Smooth muscle cell (in vitro differentiated cells): ENCODE measurements at regions not wholly inside any gene's neighbourhood (a gene's known extent, or its start where the extent isn't known, plus 50 kb on each side); places are given as distances from the start of the nearest gene placed in this dataset.
"Not testable (repeated sequence)": the region's sequence is repeated elsewhere in the genome, so short reads cannot be mapped to it uniquely, and the experiment has no call there.

Experiments used
- DNase-seq: peaks from one replicate; lab custom pipeline; 2025; ENCODE audit not compliant: unreplicated experiment; lab: John Stamatoyannopoulos, UW
- H2AFZ ChIP-seq: fragments of 200-600 bp; sonication (generic); 2 replicates; pipeline ENCODE4 v1.6.0; 2016; ENCODE audit warnings: antibody characterized with exemption, low read depth, mild to moderate bottlenecking
- H3F3A ChIP-seq: fragments of 200-600 bp; sonication (generic); 2 replicates; pipeline ENCODE4 v1.6.0; 2017; ENCODE audit warnings: antibody characterized with exemption, low read depth
- H3K27ac ChIP-seq: fragments of 200-600 bp; sonication (generic); 2 replicates; pipeline ENCODE4 v1.5.1; 2016; ENCODE audit warnings: low read depth, mild to moderate bottlenecking
- H3K27me3 ChIP-seq: fragments of 200-600 bp; sonication (generic); 2 replicates; pipeline ENCODE4 v1.6.1; 2016; ENCODE audit warnings: low read depth, mild to moderate bottlenecking
- H3K36me3 ChIP-seq: fragments of 200-600 bp; sonication (generic); 2 replicates; pipeline ENCODE4 v1.5.1; 2016; ENCODE audit warnings: low read depth
- H3K4me1 ChIP-seq: fragments of 200-600 bp; sonication (generic); 2 replicates; pipeline ENCODE4 v1.5.1; 2016; ENCODE audit warnings: low read depth
- H3K4me2 ChIP-seq: fragments of 200-600 bp; sonication (generic); 2 replicates; pipeline ENCODE4 v1.6.0; 2016; ENCODE audit warnings: mild to moderate bottlenecking
- H3K4me3 ChIP-seq: fragments of 200-600 bp; sonication (generic); 2 replicates; pipeline ENCODE4 v1.5.1; 2016; ENCODE audit warnings: mild to moderate bottlenecking
- H3K79me2 ChIP-seq: fragments of 200-600 bp; sonication (generic); 2 replicates; pipeline ENCODE4 v1.6.0; 2016; ENCODE audit warnings: low read depth, mild to moderate bottlenecking
- H3K9ac ChIP-seq: fragments of 200-600 bp; sonication (generic); 2 replicates; pipeline ENCODE4 v1.6.0; 2016; ENCODE audit warnings: low read depth
- H3K9me3 ChIP-seq: fragments of 200-600 bp; sonication (generic); replicated peaks from 2 replicates; pipeline ENCODE4 v1.5.1; 2016; ENCODE audit warnings: low read depth
- H4K20me1 ChIP-seq: fragments of 200-600 bp; sonication (generic); 2 replicates; pipeline ENCODE4 v1.6.0; 2016; ENCODE audit warnings: low read depth
- WGBS: methylation state at CpG from one replicate; pipeline ENCODE4 v1.1.7; 2016; ENCODE audit warnings: low lambda C conversion rate; 5-methylcytosine and 5-hydroxymethylcytosine counted together
- TF ChIP-seq, protein P1 (sequence below): fragments of 200-600 bp; sonication (generic); IDR thresholded peaks from 2 replicates; pipeline ENCODE4 v1.5.1; 2017; ENCODE audit warnings: borderline replicate concordance, mild to moderate bottlenecking, antibody characterized with exemption; ENCODE audit not compliant: insufficient read depth, poor library complexity, severe bottlenecking

DNA sequence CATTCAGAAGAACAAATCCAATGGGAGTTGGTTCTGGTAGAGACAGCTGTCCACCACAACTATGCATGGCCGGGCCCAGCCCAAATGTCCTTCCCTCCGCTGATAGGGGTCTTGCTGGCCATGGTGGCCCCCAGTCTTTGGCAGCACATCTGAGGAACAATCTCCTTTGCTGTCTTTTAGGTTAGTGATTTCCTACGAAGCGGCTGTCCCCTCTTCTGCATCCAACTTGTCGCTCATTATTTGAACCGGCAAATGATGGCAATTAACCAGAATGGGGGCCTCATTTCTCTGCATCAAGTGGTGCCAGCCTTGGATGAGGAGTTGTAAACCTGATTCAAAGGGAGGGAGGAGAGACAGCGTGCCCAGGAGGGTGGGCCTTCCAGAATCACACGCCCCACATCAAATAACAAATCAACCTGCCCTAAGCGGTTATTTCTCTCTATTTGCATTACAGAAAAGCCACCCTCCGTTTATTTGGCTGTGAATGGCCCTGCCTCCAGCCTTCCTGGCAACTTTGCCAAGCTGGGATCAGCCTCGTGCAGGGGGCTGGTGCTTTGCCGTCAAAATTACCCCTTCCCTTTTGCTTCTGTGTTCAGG lies 156.5 kb downstream of the RGS9 start:
- no peak for DNase-seq
- no peaks in the 10 kb centered on the region for H3K79me2 ChIP-seq
- H2AFZ ChIP-seq: no peak overlapping the region
- H4K20me1 ChIP-seq: no peaks in the 10 kb centered on the region
- H3K4me1 ChIP-seq: no peaks in the 10 kb centered on the region
- no peaks in the 10 kb centered on the region for H3K27me3 ChIP-seq
- H3K4me3 ChIP-seq: no peak overlapping the region
- H3K9me3 ChIP-seq: no peaks in the 10 kb centered on the region
- peak overlapping the region; percentile 48 for H3K4me2 ChIP-seq
- H3K27ac ChIP-seq: no peak overlapping the region
- no peak overlapping the region for H3K9ac ChIP-seq
- no peaks in the 10 kb centered on the region for H3K36me3 ChIP-seq
- TF ChIP-seq, protein P1, sequence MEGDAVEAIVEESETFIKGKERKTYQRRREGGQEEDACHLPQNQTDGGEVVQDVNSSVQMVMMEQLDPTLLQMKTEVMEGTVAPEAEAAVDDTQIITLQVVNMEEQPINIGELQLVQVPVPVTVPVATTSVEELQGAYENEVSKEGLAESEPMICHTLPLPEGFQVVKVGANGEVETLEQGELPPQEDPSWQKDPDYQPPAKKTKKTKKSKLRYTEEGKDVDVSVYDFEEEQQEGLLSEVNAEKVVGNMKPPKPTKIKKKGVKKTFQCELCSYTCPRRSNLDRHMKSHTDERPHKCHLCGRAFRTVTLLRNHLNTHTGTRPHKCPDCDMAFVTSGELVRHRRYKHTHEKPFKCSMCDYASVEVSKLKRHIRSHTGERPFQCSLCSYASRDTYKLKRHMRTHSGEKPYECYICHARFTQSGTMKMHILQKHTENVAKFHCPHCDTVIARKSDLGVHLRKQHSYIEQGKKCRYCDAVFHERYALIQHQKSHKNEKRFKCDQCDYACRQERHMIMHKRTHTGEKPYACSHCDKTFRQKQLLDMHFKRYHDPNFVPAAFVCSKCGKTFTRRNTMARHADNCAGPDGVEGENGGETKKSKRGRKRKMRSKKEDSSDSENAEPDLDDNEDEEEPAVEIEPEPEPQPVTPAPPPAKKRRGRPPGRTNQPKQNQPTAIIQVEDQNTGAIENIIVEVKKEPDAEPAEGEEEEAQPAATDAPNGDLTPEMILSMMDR: no peak
- H3F3A ChIP-seq: peaks cover 10% of the 10 kb centered on the region
- WGBS: 81% methylated on average over 12 of the region's 12 CpGs

DNA sequence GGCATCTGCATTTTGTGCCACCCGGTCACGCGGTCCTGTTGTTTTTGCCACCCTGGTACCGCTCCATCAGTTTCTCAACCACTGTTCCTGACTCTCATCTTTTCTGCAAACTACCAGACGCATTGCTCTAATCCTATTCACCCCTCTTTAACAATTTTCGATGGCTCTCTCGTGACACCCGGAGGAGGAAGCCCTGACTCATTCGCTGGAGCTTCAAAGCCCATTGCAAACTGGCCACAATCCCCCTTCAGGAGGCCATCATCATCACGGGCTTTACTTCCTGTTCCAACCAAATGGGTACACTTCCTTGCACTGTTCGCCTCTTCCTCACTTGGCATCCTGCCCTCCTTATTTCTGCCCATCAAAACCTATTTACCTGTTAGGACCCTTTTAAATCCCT lies 155.3 kb downstream of the RGS9 start:
- H3K36me3 ChIP-seq: no peaks in the 10 kb centered on the region
- no peak overlapping the region for H3K4me3 ChIP-seq
- TF ChIP-seq, protein P1: no peak
- H3K9me3 ChIP-seq: no peaks in the 10 kb centered on the region
- no peaks in the 10 kb centered on the region for H3K4me1 ChIP-seq
- 57% methylated on average over 11 of the region's 11 CpGs for whole genome bisulfite sequencing
- no peaks in the 10 kb centered on the region for H3K79me2 ChIP-seq
- H3K27ac ChIP-seq: no peak overlapping the region
- no peak overlapping the region for H2AFZ ChIP-seq
- H3K27me3 ChIP-seq: no peaks in the 10 kb centered on the region
- DNase-seq: no peak
- no peak overlapping the region for H3K9ac ChIP-seq
- H4K20me1 ChIP-seq: no peaks in the 10 kb centered on the region
- no peak overlapping the region for H3K4me2 ChIP-seq
- peaks cover 10% of the 10 kb centered on the region for H3F3A ChIP-seq

DNA sequence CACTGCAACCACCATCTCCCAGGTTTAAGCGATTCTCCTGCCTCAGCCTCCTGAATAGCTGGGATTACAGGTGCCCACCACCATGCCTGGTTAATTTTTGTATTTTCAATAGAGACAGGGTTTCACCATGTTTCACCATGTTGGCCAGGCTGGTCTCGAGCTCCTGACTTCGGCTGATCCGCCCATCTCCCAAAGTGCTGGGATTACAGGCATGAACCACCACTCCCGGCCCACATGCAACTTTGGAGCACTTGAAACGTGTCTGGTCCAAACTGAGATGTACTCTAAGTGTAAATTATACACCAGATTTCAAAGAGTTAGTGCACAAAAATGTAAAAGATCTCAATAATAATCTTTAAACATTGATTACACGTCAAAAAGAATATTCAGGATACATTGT lies 154.1 kb downstream of the RGS9 start:
- H3K9ac ChIP-seq, H2AFZ ChIP-seq, H3K27me3 ChIP-seq, DNase-seq, H3K4me1 ChIP-seq, H4K20me1 ChIP-seq, H3K36me3 ChIP-seq, H3K27ac ChIP-seq, H3K4me3 ChIP-seq, H3F3A ChIP-seq, H3K9me3 ChIP-seq, H3K79me2 ChIP-seq, H3K4me2 ChIP-seq: not testable (repeated sequence)
- 93% methylated on average over 7 of the region's 7 CpGs for WGBS

DNA sequence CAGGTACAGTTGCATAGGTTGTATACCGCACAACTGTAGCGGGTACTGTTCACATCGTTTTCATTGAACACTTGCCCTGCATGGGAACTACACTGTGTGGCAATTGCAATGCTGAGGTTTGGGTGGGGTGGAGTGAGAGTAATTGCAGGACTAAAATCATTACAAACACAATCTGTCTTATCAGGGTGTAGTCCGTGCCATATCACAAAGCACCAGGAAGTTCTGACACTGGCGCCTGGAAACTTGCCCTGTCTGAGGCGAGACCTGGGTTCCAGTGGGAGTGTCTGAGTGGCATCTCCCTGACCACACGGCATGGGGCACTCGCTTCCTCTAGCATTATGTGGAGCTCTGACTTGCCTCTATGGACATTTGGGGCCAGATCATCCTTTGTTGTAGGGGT lies 153.4 kb downstream of the RGS9 start:
- H3F3A ChIP-seq: peaks cover 3% of the 10 kb centered on the region
- TF ChIP-seq, protein P1: no peak
- no peak overlapping the region for H2AFZ ChIP-seq
- H3K4me3 ChIP-seq: no peak overlapping the region
- H3K79me2 ChIP-seq: no peaks in the 10 kb centered on the region
- H3K4me1 ChIP-seq: no peaks in the 10 kb centered on the region
- H3K9me3 ChIP-seq: no peaks in the 10 kb centered on the region
- no peaks in the 10 kb centered on the region for H4K20me1 ChIP-seq
- H3K27me3 ChIP-seq: no peaks in the 10 kb centered on the region
- DNase-seq: no peak
- no peak overlapping the region for H3K4me2 ChIP-seq
- H3K27ac ChIP-seq: no peak overlapping the region
- H3K9ac ChIP-seq: no peak overlapping the region
- no peaks in the 10 kb centered on the region for H3K36me3 ChIP-seq
- WGBS: 91% methylated on average over 8 of the region's 8 CpGs
